Muscle of arm (tissue), 1 donor: ENCODE measurements at regions not wholly inside any gene's neighbourhood (a gene's known extent, or its start where the extent isn't known, plus 50 kb on each side); places are given as distances from the start of the nearest gene placed in this dataset.

Source experiments
- DNase-seq: peaks from one replicate; pipeline ENCODE4 v3.0.0-alpha.2; 2013

DNA sequence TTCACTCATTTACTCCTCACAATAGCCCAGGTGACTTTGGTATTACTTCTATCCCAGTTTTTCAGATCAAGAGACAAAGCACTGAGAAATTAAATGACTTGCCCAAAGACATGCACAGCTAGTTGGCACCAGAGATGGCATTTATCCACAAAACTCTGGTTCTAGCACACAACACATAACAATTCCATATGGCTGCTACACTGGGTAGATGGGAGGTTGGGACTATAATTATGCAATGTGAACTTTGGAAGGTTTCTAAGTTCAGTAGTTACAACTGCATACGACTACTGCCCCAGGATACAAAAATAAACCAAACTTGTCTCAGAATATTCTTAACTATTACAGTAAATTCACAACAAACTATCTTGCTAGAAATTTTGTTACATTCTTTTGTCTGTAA is 54.2 kb upstream of the MLIP start:
- DNase-seq: no peak

GRCh38 chr6:54058236-54058635 is 53.0 kb upstream of the MLIP start:
- DNase-seq: no peak

GRCh38 chr6:54059683-54060082 is 51.6 kb upstream of the MLIP start:
- DNase-seq: no peak

DNA sequence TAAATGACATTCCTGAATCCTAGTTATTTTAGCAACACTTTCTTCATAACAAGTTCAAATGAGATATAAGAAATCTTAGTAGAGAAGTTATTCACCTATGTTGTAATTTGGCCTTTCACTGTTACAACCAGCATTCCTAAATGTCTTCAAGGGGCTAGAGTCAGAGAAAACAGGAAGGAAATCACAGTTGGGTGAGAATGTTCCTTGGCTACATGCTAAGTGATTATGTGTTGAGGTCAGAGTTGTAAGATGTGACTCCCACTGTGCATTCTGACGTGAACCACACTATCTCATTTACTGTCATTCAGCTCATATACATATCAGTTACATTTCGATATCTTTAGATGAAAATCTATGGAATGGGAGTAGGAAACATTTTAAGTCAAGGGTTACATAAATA is 51.0 kb upstream of the MLIP start:
- DNase-seq: no peak
